ENCODE measurements at regions not wholly inside any gene's neighbourhood (a gene's known extent, or its start where the extent isn't known, plus 50 kb on each side); places are given as distances from the start of the nearest gene placed in this dataset.

DNA sequence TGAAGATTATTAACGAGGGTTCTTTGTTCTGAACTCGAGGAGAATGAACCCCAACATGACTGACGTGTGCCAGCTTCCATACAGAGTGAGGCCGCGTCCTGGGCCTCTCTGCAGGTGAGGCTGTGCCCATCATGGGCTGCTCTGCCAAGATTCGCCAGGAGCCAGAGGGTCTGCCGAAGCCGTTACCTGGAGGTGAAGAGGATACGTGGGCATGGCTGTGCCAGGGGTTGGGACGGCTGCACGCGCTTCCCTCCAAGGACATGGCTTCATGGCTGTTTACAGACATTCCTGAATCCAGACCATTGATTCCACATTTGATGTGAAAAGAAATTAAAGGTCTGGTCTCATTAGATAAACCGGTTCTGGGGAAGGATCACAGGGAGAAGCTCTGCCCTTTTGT is 211.4 kb upstream of the SALL3 start:
- no peaks in the 10 kb centered on the region for H3K36me3 ChIP-seq
- H3K4me3 ChIP-seq: no peak overlapping the region
- WGBS, 2 donors (ENCODE audit: low coverage in 1 of 2): 86% methylated on average over 13 of the region's 13 CpGs; no CpG with 5 or more reads in 1 of the 2 donors
- intact Hi-C loops (cut with DNase I; ENCODE audit: low total_unique reads): no loop called here
- in situ Hi-C loops (cut with MboI; ENCODE audit: low pct_ligation_motif_present in 1 of 4, low pct_unique_long_range_greater_than_20kb in 1 of 4, low sequenced_read_pairs in 3 of 4): no loop called here
- H3K27ac ChIP-seq: no peak overlapping the region
- H3K9me3 ChIP-seq: no peaks in the 10 kb centered on the region
- H3K4me1 ChIP-seq: no peaks in the 10 kb centered on the region
- no peak for TF ChIP-seq EP300 (IDR thresholded peaks at IDR 0.05; ENCODE audit: low read depth)
- no peaks in the 10 kb centered on the region for H3K27me3 ChIP-seq
- no peak for DNase-seq

DNA sequence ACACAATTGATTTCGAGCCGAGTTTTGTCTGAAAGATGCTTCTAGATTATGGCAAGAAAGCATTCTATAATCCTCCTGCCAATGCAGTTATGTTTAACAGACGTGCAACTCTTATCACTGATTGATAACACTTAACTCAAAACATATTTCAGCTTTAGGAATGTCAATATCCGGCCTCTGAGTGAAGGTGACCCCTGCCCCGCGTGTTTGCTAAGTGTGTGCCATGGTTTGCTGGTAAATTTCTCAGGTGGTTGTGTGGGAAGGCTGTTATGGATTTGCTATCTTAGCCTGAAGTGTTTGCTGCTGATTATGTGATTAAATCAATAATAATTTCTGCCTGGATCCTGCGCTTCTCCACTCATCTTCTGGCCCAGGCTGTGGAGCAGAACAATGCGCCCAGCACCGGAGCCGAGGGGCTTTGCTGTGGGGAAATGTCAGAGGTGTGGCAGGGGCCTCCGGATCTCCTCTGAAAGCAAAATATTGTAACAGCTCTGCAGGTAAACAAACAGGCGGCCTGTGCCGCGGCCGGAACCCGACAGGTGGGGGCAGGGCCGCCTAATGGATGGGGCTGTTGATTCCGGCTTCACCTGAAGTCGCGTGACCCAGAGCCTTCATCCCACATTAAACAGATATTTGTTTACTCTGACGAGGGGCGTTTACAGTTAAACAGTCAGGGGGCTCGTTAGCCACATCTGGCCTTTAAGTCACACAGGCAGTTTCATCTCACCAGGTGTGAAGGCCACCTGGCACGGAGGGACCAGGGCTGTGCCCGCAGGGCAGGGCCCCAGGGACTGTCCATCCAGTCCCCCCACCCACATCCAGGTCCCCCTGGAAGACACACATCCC is 210.7 kb upstream of the SALL3 start:
- Histone ChIP-seq H3K27me3 (no peaks in the 10 kb centered on the region), H3K4me3 (no peak overlapping the region), H3K27ac (no peak overlapping the region), H3K4me1 (no peaks in the 10 kb centered on the region), H3K36me3 (no peaks in the 10 kb centered on the region), H3K9me3 (no peaks in the 10 kb centered on the region)
- in situ Hi-C loops (cut with MboI; ENCODE audit: low pct_ligation_motif_present in 1 of 4, low pct_unique_long_range_greater_than_20kb in 1 of 4, low sequenced_read_pairs in 3 of 4) (no loop called here), intact Hi-C loops (cut with DNase I; ENCODE audit: low total_unique reads) (no loop called here)
- no peak for DNase-seq
- TF ChIP-seq POLR2AphosphoS5 (IDR thresholded peaks at IDR 0.05) (no peak), EP300 (IDR thresholded peaks at IDR 0.05; ENCODE audit: low read depth) (no peak), CTCF (IDR thresholded peaks at IDR 0.05) (no peak), POLR2A (IDR thresholded peaks at IDR 0.05) (no peak)
- WGBS, 2 donors (ENCODE audit: low coverage in 1 of 2): 0 to 32% methylated on average over 1 to 25 of the region's 25 CpGs

GRCh38 chr18:78769502-78770105 is 210.0 kb upstream of the SALL3 start:
- no peak for DNase-seq
- intact Hi-C loops (cut with DNase I; ENCODE audit: low total_unique reads): no loop called here
- Histone ChIP-seq H3K27ac (no peak overlapping the region), H3K27me3 (no peaks in the 10 kb centered on the region), H3K36me3 (no peaks in the 10 kb centered on the region), H3K4me3 (no peak overlapping the region), H3K9me3 (no peaks in the 10 kb centered on the region), H3K4me1 (no peaks in the 10 kb centered on the region)
- TF ChIP-seq EP300 (IDR thresholded peaks at IDR 0.05; ENCODE audit: low read depth): no peak
- TF ChIP-seq CTCF (IDR thresholded peaks at IDR 0.05): no peak
- no peak for TF ChIP-seq POLR2AphosphoS5 (IDR thresholded peaks at IDR 0.05)
- no peak for TF ChIP-seq POLR2A (IDR thresholded peaks at IDR 0.05)
- 70 to 86% methylated on average over 9 to 18 of the region's 18 CpGs for WGBS, 2 donors (ENCODE audit: low coverage in 1 of 2)
- in situ Hi-C loops (cut with MboI; ENCODE audit: low pct_ligation_motif_present in 1 of 4, low pct_unique_long_range_greater_than_20kb in 1 of 4, low sequenced_read_pairs in 3 of 4): no loop called here

- no peak overlapping the region for H3K4me3 ChIP-seq
- in situ Hi-C loops (cut with MboI; ENCODE audit: low pct_ligation_motif_present in 1 of 4, low pct_unique_long_range_greater_than_20kb in 1 of 4, low sequenced_read_pairs in 3 of 4): no loop called here
- no peaks in the 10 kb centered on the region for H3K36me3 ChIP-seq
- no peak overlapping the region for H3K27ac ChIP-seq
- DNase-seq: no peak
- no peak for TF ChIP-seq POLR2A (IDR thresholded peaks at IDR 0.05)
- no peak for TF ChIP-seq EP300 (IDR thresholded peaks at IDR 0.05; ENCODE audit: low read depth)
- 87 to 94% methylated on average over 3 to 21 of the region's 21 CpGs for WGBS, 2 donors (ENCODE audit: low coverage in 1 of 2)
- intact Hi-C loops (cut with DNase I; ENCODE audit: low total_unique reads): no loop called here
- no peaks in the 10 kb centered on the region for H3K4me1 ChIP-seq
- H3K27me3 ChIP-seq: no peaks in the 10 kb centered on the region
- no peaks in the 10 kb centered on the region for H3K9me3 ChIP-seq
Measured at GRCh38 chr18:78770139-78770822, 209.3 kb upstream of the SALL3 start.

DNA sequence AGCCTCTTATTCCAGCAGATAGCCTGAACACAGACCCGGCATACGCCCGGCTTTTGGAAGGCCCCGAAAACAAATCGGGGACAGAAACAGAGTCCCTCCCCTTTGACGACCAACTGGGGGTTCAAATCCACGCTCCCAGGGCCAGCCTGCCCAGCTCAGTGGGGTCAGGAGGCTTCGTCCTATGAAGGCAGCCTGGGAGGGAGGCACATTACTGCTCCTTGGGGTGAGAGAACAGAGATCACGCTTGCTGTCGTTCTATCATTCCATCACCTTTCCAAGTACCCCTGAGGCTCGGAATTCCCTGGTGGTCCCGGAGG is 208.8 kb upstream of the SALL3 start:
- no peak overlapping the region for H3K4me3 ChIP-seq
- TF ChIP-seq POLR2AphosphoS5 (IDR thresholded peaks at IDR 0.05): no peak
- no peak for TF ChIP-seq EP300 (IDR thresholded peaks at IDR 0.05; ENCODE audit: low read depth)
- TF ChIP-seq POLR2A (IDR thresholded peaks at IDR 0.05): no peak
- TF ChIP-seq CTCF (IDR thresholded peaks at IDR 0.05): no peak
- no peaks in the 10 kb centered on the region for H3K27me3 ChIP-seq
- no peak overlapping the region for H3K27ac ChIP-seq
- in situ Hi-C loops (cut with MboI; ENCODE audit: low pct_ligation_motif_present in 1 of 4, low pct_unique_long_range_greater_than_20kb in 1 of 4, low sequenced_read_pairs in 3 of 4) (no loop called here), intact Hi-C loops (cut with DNase I; ENCODE audit: low total_unique reads) (no loop called here)
- H3K4me1 ChIP-seq: no peaks in the 10 kb centered on the region
- H3K36me3 ChIP-seq: no peaks in the 10 kb centered on the region
- no peak for DNase-seq
- H3K9me3 ChIP-seq: no peaks in the 10 kb centered on the region
- 79% methylated on average over 12 of the region's 12 CpGs; no CpG with 5 or more reads in 1 of the 2 donors for WGBS, 2 donors (ENCODE audit: low coverage in 1 of 2)
